ENCODE measurements at regions not wholly inside any gene's neighbourhood (a gene's known extent, or its start where the extent isn't known, plus 50 kb on each side); places are given as distances from the start of the nearest gene placed in this dataset.
A peak's percentile ranks its signal among the peaks of the same experiment; 100 is the strongest.

DNA sequence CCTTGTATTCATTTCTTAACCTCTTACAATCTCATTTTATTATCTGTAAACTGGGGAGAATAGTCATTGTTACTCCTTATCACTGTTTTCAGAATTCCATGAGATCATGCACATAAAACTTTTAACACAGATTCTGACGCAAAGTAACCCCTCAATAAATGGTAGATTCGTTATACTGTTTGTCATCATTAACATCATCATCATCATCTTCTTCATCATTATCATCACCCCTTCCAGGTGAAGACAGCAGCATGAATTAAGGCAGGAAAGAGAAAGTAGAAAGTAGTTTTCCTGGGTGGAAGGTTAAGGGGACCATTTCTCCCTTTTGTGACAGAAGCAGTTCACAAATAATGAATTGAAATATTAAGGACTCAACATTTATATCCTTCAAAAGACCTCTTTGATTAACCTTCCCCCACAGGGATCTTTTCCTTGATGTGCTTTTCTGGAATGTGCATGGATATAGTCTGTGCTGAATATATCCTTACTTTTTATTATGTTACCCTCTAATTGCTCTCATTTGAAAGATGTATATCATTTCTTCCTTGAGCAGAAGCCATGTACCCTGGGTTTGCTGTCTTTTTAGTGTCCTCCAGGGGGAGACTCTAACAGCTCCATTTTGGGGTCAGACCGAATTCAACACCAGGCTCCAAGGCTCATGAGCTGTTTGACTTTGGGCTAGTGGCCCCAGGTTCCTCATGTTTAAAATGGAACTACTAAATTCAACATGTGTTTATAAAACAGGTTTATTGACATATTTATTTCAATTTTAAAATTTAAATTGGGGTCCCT is 1029.9 kb upstream of the WWC1 start:
- peak; percentile 12 for TF ChIP-seq CTCF (IDR thresholded peaks at IDR 0.05; ENCODE audit: poor library complexity)
- TF ChIP-seq EZH2 (IDR thresholded peaks at IDR 0.05; ENCODE audit: borderline replicate concordance): no peak

All from hepatocyte (in vitro differentiated cells).